ENCODE measurements at regions not wholly inside any gene's neighbourhood (a gene's known extent, or its start where the extent isn't known, plus 50 kb on each side); places are given as distances from the start of the nearest gene placed in this dataset.

DNA sequence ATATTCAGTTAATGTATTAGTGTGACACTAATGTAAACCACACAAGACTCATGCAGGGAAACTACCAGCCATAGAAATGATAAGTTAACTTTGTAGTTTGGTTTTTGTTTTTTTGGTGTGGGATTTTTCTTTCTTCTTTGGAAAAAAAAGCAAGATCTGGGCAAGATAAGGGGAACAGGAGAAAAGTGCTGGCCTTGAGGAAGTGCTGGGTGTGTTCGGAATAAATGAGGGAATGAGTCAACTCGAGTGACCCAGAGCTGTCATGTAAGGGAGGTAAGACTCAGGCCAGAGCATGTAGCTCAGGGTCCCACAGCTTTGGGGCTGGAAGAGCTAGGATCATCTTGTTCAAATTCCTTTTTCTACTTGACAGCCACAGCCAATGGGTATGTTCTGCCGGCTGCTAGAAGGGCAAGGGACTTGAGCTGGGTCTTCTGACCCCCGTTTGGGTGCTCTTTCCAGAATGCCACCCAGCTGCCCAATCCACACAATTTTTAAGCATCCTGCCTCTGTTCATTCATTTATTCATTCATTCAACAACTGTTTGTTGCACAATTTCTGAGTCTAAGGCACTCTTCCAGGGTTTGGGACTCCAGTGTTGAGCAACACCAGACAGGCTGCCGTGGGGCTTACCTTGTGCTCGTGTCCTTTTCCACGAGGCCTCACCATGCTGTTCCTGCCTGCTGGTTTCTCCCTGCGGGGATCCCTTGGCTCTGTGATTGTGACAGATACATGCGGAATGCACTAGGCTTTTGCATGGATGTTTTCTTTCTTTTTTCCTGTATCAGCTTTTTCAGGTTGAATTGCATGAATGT lies 54.5 kb downstream of the CLDN34 start:
- DNase-seq (ENCODE audit: low spot score) = no peak

DNA sequence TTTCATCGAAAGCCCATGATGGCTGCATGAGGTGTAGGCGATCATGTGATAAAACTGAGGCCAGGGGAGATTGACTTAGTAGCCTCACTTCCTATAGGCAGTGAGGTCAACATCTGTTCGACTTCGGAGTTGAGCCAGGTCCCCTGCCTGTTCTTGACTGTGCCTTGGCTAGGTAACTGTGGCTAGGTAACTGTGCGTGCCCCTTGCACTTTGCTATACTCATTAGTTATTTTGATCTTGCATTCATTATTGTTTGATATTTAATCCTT lies 55.0 kb downstream of the CLDN34 start:
- DNase-seq (ENCODE audit: low spot score) = no peak

DNA sequence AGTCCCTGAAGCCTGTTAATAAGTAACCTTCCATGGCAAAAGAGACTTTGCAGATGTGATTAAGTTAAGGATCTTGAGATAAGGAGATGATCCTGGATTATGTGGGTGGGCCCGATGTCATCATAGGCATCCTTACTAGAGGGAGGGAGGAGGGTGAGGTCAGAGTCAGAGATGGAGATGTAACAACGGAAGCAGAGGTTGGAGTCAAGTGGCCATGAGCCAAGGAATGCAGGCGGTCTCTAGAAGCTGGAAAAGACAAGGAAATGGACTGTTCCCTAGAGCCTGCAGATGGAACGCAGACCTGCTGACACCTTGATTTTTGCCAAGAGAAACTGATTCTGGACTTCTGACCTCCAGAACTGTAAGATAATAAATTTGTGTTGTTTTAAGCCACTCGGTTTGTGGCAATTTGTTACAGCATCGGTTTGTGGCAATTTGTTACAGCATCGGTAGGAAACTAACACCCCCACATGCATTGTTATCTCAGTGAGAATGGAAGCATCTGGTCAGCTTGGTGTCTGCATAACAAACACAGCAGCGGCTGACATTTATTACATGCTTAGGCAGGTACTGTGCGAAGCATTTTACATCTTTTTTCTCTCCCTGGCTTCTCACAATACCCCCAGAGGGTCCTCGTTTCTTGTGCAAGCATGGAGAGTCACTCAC lies 55.6 kb downstream of the CLDN34 start:
- no peak for DNase-seq (ENCODE audit: low spot score)

DNA sequence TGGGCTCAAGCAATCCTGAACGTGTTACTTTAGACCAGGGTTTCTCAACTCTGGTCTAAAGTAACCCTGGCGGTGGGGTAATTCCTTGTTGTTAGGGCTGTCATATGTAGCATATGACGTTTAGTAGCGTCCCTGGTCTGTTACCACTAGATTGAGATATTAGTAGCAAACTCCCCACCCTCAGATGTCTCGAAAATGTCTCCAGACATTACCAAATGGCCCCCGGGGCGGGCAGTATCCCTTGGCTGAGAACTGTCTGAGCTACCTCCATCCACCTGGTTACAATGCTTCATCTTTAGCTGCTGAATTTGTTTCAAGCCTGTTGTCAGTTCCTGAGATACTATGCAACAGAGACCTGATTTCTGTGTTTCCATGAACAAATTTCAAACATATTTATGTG lies 56.7 kb downstream of the CLDN34 start:
- no peak for DNase-seq (ENCODE audit: low spot score)

DNA sequence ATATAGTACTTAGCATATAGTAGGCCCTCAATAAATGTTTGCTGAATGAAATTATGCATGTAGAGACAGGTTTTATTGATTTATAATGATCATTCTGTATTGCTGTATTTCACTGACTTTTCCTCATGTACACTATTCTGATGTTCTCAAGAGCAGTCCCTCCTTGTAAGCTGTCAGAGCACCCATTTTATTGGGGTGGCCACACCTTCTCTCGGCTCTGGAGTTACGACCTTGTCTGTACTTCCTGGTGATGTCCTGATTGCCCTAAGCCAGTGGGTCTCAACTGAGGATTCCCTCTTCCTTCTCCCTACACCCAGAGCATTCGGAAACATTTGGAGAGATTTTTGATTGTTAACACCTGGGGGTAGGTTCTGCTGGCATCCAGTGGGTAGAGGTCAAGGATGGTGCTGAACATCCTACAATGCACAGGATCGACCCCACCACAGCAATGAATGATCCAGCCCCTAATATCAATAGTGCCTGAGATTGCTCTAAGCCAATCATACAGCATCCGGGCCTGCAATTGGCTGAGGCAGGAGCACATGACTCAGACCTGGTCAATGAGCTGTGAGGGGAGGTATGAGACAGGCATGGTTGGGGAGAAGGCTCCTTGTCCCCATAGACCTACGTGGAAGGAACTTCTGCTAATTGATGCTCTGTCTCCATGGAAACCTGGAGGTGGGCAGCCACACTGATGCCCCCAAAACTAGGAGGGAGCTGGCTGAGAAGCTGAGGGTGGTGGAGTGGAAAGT lies 58.8 kb downstream of the CLDN34 start:
- no peak for DNase-seq (ENCODE audit: low spot score)

DNA sequence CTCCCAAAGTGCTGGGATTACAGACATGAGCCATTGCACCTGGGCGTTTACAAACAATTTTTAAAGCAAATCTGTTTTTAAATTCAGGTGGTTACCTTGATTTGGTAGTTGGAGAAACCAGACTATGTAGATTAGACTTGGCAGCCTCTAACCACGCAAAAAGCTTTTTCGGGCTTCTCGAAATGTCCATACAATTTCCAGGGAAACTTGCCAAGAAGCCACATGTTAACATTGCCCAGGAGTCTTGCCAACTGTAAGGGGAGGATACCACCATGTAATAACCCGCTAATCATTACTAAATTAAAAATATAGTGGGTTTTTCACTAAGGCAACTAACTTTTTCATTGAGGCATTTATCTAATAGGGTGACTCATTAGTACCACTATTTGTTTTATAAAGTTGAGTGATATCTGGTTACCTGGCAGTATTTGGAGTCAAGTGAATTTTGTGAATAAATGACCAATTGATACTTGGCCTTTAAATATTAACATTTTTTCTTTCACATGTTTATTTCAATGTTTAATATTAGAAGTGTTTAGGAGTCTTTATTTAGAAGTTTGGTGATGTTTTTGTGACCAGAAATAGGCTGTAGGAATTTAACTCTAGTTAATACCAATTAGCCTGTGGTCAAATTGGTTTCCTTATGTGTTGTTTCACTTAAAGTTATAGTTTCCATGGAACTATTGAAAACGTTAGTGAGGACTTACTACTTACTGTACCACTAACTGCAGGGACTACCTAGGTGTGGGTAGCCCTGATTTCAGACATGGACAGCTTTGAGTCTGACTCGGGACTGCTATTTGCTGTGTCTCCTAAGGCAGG lies 61.3 kb downstream of the CLDN34 start:
- DNase-seq (ENCODE audit: low spot score) = no peak

DNA sequence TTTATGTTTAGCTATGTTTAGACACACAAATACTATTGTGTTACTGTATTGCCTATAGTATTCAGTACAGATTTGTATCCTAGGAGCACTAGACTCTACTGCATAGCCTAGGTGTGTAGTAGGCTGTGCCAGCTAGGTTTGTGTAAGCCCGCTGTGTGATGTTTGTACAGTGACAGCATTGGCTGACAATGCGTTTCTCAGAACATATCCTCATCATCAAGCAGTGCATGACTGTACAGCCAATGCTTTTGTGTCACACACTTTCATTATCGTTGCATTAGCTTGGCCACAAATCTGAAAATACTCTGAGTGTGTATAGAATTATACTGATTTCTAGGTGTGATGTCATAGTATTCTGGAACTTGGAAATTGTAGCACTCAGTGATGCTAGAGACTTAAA lies 63.4 kb downstream of the CLDN34 start:
- DNase-seq (ENCODE audit: low spot score) = no peak

DNA sequence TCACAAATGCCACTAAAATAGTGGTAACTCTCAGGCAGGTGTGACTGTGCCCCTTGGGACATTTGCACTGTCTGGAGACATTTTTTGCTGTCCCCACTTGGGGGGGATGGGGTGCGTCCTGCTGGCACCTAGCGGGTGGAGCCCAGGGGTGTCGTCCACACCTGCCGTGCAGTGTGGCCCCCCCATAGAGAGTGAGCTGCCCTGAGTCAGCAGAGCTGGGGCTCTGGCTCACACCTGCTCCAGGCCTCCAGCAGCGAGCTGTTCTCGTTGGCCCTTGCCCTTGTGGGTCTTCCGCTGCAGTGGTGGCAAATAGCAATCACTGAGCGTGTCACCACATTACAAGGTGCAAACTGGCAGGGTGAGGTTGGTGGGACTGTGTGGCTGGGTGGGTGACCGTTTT lies 64.6 kb downstream of the CLDN34 start:
- DNase-seq (ENCODE audit: low spot score) = no peak

DNA sequence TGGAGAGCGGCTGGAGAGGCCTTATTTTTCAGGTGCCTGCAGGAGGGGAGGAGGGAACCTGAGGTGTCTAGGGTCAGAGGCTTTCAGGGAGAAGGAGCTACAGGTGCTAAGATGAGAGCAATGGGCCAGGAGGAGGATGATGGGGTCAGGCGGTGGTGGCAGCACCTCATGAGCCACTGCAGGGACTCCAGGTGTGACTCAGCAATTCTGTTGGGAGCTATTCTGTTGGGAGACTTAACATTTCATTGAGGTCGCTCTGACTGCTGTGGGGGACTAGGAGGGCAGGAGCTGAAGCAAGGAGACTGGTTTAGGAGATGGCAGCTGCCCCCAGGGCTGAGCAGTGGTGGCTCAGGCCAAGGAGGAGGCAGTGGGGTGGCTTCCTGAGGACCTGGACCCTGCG lies 65.0 kb downstream of the CLDN34 start:
- no peak for DNase-seq (ENCODE audit: low spot score)

DNA sequence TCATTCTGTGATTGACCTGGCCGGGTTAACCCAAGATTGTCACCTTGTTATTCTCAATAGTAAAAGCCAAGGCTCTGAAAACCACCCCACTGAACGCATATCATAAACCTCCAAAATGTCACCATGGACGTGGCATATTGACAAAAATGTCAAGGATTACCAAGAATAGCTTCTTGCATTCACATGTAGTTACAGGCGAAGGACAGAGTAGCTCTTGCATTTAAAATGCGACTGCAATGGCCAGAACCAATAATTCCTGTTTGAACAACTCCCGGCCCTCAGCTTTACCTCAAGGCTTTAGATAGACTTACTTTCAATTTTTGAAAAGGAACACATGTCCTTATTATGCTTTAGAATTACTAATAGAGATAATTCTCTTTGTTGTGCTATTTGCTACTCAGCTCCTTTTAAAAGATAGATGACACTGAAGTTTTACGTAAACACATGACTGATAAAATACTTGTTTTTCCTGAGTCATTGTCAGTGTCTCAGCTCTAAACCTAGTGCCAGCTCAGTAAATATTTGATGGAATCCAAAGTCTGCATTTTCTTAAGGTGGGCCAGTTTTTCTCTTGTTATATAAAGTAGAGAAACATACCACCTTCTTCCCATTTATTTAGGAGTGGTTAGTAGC lies 66.3 kb downstream of the CLDN34 start:
- no peak for DNase-seq (ENCODE audit: low spot score)

DNA sequence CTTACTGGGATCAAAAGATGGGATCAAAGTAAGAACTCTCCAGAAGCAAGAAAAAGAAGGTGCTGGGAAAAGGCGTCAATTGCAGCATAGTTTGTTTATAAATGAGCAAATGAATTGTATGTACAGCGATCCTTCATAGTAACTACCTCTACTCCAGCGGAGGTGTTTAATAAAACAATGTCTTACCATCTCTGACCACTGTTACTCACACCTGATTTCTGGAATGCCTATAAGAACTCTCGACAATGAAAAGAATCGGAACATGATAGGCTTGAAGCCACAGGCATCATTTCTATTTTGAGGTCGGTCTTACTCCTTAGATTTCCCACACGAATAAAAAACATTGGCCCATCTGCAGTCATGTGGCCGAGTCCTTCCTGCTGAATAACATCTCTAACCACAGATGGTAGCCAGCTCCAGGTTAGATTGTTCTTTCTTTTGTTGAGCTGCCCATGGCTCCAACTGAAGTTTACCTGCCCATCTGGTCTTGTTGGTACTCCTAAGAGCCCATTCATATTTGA lies 67.6 kb downstream of the CLDN34 start:
- DNase-seq (ENCODE audit: low spot score) = no peak

DNA sequence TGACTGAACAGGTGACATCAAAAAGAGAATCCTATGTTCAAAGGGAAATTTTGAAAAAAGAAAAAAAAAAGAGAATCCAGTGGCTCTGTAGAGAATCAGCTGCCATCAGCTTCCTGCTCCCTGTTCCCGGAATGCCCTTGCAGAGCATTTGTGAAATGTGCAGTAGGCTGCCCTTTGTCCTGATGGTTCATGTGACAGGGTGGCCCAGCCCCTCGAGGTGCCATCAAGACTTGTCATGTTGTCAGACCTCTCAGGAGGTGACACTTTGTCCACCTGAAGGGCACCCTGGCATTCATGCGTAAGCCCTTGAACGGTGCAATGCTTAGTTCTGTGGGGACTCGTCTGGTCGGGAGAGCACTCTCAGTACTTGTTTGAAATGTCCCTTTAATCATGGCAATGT lies 71.4 kb downstream of the CLDN34 start:
- DNase-seq (ENCODE audit: low spot score) = no peak

DNA sequence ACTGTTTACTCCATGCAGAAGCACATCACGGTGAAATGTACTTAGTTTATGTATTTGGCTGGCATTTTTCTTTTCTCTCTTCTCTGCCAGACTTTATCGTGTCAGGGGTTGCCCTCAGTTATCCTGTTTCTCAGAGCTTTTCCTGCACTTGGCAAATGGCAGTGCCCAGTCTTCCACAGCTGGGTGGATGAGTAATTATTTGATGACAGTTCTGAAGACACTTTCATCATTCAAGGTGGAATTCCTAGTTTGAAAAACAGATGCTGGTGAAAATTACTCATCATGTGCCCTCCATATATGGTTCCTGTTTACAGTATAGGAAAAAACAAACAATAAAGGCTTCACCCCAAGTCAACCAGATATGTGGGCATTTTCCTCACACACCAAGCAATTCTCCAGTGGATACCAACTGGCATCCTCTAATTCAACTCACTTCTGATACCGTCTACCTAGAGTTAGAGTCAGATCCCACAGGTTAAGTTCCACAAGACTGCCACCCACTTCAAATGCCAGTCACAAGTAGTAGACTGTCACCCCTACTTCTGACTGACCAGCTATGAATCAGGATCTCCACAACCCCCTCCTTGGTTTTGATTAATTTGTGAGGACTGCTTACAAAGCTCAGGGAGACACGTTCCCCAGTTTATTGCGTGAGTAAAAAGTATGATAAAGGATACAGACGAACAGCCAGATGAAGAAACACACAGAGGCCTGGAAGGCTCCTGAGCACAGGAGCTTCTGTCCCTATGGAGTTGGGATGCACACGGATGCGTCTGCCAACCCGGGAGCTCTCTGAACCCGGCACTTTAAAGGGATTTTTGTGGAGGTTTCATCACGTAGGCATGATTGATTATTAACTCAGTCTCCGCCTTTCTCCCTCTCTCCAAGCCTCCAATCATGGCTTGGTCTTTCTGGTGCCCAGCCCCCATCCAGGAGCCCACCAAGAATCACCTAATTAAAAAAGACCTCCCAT lies 72.9 kb downstream of the CLDN34 start:
- DNase-seq (ENCODE audit: low spot score) = no peak

DNA sequence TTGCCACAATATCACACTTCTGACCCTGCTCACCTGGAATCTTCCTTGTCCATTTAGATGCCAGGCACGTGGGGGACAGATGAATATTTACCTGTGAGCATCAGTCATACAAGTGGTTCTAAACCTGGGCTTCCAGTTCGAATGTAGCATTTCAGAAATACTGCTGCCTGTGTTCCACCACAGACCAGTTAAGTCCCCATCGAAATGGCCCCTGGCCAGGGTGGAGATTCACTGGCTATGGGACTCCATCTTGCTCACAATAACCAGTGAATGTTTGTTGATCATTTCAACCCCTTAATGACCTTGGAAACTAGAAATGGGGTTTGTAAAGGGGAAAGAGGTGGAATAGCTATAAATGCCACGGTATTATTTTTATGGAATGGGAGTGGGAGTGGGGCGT lies 73.8 kb downstream of the CLDN34 start:
- no peak for DNase-seq (ENCODE audit: low spot score)

DNA sequence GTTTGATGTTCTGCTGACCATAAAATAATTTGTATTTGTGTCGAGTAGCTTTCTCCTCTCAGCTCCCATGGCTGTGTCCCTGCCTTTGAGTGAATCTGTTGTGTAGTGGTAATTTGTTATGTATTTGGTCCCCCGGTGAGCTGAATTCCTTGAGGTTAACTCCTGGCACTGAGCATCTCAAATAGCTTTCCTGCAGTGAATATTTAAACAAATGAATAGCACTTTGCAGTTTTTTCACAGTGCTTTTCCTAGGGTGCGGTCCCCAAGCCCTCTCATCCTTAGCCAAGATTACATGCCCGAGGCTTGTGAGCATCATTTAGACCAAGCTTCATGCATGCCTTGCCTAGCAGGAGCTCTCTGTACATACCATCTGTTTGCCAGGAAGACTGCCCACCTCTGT lies 74.2 kb downstream of the CLDN34 start:
- no peak for DNase-seq (ENCODE audit: low spot score)

DNA sequence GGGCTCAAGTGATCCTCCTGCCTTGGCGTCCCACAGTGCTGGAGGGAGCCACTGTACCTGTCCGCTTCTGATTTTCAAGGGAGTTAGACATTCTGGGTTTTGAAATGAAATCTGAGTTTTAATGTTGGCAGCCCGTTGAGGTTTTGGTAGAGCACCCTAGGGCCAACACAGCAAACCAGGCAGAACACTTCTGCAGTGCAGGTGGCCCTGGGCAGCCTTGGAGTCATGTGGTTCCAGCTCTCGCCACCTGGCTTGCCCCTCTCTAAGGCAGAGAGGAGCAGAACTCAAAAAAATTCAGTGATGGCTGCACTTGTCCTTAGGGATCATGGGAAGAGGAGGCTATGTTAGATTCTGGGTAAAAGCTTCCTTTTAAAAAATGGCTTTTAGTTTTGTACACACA lies 74.9 kb downstream of the CLDN34 start:
- DNase-seq (ENCODE audit: low spot score) = no peak

DNA sequence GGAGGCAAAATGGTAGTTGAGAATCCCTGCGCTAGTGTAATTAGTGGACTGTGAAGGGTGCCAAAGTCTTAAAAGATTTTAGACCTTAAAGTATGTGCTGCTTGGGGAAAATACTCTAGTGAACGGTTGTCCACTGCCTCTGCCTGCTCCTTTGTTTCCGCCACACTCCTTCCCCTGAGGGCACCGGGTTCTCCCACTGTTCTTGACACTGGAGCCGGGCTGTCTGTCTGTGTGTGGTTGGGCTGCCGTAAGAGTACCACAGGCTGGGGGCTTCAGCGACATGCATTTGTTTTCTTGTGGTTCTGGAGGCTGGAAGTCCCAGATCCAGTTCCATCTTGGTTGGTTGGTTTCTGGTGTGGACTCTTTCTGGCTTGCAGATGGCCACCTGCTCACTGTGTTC lies 76.2 kb downstream of the CLDN34 start:
- no peak for DNase-seq (ENCODE audit: low spot score)

DNA sequence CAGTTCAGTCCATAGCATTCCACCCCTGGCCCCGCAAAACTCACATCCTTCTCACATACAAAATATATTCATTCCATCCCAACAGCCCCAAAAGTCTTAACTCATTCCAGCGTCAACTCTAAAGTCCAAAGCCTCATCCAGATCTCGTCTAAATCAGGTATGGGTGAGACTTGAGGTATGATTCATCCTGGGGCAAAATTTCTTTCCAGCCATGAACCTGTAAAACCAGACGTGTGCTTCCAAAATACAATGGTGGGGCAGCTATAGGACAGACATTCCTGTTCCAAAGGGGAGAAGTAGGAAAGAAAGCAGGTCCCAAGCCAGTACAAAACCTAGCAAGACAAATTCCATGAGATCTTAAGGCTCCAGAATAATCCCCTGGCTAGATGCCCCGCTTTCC lies 76.9 kb downstream of the CLDN34 start:
- DNase-seq (ENCODE audit: low spot score) = no peak

DNA sequence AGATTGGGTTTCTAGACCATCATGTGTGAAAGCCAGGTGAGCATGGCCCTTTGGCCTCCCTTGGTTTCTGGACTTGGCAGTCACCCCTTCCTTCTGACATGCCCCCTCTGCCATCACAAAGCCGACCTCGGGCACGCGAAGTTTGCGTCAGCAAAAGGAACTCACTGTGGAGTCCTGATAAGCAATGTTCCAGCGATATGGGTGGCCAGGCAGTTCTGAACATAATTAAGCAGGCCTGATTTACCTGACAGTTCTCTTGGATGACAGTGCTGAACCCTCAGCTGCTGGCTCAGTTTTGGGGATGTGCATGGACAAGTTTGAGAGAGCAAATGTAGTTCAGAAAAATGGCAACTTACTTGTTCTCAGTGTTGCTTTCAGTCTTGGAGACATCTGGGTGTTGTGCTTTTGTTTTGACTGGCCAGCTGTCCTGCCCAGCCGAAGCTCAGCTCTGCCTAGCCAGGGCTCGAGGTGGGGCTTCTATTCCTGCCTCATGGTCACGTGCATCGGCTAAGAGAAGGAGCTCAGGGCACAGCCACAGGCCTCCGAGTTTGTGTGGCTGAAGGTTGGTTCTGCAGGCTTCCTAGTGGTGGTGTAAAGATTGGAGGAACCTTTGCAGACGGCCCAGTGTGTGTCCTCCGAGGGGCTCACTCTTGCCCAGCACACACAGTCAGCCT lies 78.3 kb downstream of the CLDN34 start:
- DNase-seq (ENCODE audit: low spot score) = no peak

DNA sequence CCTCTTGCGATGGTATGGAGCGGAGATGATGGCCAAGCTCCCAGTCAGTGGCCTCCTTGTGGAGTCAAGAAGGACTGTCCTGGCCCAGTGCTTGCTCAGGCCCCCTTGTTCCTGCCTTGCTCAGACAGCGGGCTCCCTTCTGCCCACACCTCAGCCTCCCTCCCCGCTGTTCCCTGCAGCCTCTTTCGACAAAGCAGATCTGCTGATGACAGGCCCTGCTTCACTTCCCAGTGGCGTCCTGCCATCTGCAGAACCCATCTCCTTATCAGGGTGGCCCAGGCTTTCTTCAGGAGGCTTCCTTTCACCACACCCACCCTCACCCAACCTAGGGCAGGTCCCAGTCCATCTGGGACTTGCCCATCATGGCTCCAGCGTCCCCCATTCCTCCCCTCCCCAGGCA lies 80.0 kb downstream of the CLDN34 start:
- DNase-seq (ENCODE audit: low spot score) = no peak

Measured in CD4-positive, alpha-beta T cell treated with Interleukin-15 for 4 hours (primary cell).